ENCODE measurements at regions not wholly inside any gene's neighbourhood (a gene's known extent, or its start where the extent isn't known, plus 50 kb on each side); places are given as distances from the start of the nearest gene placed in this dataset.

DNA sequence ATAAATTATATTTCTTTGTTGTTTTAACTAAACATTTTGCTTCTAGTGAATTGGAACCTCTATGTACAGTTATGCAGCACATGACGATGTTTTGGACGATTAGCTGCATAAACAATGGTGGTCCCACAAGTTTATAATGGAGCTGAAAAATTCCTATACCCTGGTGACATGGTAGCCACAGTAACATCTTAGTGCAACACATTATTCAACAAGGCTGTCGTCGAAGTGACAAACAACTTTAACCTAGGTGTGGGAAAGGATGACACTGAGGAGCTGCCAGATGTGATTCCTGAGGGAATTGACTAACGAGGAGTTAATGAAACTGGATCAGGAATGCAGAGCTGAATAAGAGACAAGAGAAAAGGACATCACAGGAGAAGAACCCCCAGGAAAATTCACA is 588.9 kb upstream of the EPHA6 start:
- TF ChIP-seq, protein P1, sequence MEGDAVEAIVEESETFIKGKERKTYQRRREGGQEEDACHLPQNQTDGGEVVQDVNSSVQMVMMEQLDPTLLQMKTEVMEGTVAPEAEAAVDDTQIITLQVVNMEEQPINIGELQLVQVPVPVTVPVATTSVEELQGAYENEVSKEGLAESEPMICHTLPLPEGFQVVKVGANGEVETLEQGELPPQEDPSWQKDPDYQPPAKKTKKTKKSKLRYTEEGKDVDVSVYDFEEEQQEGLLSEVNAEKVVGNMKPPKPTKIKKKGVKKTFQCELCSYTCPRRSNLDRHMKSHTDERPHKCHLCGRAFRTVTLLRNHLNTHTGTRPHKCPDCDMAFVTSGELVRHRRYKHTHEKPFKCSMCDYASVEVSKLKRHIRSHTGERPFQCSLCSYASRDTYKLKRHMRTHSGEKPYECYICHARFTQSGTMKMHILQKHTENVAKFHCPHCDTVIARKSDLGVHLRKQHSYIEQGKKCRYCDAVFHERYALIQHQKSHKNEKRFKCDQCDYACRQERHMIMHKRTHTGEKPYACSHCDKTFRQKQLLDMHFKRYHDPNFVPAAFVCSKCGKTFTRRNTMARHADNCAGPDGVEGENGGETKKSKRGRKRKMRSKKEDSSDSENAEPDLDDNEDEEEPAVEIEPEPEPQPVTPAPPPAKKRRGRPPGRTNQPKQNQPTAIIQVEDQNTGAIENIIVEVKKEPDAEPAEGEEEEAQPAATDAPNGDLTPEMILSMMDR (IDR thresholded peaks at IDR 0.05): no peak
- TF ChIP-seq POLR2A (IDR thresholded peaks at IDR 0.05): no peak
- no peak for TF ChIP-seq POLR2AphosphoS5 (IDR thresholded peaks at IDR 0.05)

All from transverse colon (tissue), 4 donors.